Fibroblast of mammary gland (primary cell): ENCODE measurements at regions not wholly inside any gene's neighbourhood (a gene's known extent, or its start where the extent isn't known, plus 50 kb on each side); places are given as distances from the start of the nearest gene placed in this dataset.

Experiments
- DNase-seq: peaks from one replicate; pipeline ENCODE4 v3.0.0-alpha.2; 2010; ENCODE audit warnings: low read depth
- H3K4me3 ChIP-seq: 2 replicates; pipeline ENCODE4 v1.5.1; 2011; ENCODE audit warnings: low read depth, mild to moderate bottlenecking, low read length, moderate library complexity; ENCODE audit not compliant: control insufficient read depth
- TF ChIP-seq, protein P1 (sequence below): conservative IDR thresholded peaks from 2 replicates; pipeline ENCODE4 v1.5.1; 2011; ENCODE audit warnings: low read depth, low read length, inconsistent platforms; ENCODE audit not compliant: control insufficient read depth, insufficient read depth

DNA sequence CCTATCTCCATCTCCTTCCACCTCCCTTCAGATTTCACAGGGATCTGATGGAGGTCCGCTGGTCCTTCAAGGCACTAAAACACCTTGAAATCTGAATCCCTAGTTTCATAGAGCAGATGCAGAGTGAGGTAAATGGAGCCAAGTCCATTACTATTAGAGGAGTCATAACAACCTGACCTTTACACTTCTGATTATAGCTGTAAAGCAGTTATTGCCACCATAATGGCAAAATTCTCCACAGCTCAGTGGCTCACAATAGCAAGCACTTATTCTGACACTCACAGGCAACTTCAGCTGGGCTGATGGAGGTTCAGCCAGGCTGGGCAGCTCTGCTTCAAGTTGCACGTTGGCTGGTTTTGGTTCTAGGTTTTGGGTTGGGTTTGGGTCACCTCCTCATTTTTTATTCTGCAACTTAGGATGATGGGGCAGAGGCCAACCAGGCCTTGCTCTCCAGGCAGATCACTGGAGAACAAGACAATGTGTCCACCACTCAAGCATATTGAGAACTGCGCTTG lies 51.4 kb upstream of the LRAT start:
- no peak for DNase-seq
- TF ChIP-seq, protein P1, sequence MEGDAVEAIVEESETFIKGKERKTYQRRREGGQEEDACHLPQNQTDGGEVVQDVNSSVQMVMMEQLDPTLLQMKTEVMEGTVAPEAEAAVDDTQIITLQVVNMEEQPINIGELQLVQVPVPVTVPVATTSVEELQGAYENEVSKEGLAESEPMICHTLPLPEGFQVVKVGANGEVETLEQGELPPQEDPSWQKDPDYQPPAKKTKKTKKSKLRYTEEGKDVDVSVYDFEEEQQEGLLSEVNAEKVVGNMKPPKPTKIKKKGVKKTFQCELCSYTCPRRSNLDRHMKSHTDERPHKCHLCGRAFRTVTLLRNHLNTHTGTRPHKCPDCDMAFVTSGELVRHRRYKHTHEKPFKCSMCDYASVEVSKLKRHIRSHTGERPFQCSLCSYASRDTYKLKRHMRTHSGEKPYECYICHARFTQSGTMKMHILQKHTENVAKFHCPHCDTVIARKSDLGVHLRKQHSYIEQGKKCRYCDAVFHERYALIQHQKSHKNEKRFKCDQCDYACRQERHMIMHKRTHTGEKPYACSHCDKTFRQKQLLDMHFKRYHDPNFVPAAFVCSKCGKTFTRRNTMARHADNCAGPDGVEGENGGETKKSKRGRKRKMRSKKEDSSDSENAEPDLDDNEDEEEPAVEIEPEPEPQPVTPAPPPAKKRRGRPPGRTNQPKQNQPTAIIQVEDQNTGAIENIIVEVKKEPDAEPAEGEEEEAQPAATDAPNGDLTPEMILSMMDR: no peak
- H3K4me3 ChIP-seq: no peak overlapping the region
